ENCODE measurements at regions not wholly inside any gene's neighbourhood (a gene's known extent, or its start where the extent isn't known, plus 50 kb on each side); places are given as distances from the start of the nearest gene placed in this dataset.

DNA sequence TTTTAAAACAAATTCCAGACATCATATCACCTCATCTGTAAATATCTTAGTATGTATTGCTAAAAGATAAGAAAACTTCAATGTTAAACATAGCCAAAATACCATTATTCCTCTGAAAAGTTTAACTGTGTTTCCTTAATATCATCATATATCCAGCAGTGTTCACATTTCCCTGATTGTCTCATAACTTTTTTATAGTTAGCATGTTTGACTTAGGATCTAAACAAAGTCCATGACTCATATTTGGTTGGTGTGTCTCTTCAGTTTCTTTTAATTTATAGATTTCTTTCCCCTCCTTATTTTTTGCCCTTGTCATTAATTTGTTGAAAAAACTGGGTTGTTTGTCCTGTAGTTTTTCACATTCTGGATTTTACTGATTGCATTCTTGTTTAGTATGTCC lies 163.0 kb downstream of the RPS12 start:
- DNase-seq = no peak

DNA sequence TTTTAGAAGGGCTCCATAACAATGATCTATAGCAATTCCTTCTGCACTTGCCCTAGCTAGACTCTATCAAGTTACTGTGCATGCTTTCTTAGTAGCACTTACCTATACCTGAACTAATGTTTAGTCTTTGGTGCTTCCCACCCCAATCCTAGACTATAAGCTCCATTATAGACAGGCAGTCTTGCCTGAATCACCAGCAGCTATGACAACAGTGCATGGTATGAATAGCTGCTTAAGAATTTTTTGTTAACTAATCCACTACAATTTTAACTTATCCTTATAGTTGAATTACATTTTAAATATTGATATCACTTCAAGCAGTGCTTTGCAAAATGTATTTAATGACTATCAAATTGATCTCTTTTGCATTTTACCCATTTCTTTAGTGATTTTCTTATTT lies 164.3 kb downstream of the RPS12 start:
- DNase-seq = no peak

DNA sequence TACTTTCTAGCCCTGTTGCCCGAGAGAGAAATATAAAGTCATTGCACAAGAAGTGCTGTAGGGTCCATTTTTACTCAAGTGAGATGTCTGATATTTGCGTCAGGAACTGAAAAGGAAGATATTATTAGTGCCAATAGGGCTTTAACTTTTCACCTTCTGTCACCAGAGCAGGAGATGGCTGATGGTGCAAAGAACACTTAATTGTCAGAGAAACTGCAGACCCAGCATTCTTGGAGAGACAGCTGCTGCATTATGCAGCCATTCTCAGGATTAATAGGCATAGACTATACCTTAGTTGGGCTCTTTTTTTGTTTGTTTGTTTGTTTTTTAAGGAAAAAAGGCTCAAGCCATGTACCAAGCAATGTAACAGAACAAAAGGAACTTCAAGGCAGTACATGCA lies 179.4 kb downstream of the RPS12 start:
- no peak for DNase-seq

DNA sequence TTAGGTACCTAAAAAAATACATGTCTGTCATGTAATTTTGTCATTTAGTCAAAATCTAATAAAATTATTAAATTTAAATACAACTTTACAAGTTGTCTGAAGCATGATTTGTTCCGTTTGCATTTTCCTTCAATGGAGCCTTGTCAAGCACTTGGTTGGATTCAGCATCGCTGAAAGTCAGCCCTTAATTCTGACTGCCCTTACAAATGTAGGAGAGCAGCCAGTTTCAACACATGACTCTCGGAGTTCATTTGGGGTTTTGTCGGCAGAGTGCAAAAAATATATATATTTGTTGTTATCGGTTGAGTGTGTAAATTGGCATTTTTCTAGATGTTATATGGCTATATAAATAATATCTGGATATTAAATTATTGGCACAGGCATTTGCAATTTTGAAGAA lies 180.6 kb downstream of the RPS12 start:
- DNase-seq = no peak

DNA sequence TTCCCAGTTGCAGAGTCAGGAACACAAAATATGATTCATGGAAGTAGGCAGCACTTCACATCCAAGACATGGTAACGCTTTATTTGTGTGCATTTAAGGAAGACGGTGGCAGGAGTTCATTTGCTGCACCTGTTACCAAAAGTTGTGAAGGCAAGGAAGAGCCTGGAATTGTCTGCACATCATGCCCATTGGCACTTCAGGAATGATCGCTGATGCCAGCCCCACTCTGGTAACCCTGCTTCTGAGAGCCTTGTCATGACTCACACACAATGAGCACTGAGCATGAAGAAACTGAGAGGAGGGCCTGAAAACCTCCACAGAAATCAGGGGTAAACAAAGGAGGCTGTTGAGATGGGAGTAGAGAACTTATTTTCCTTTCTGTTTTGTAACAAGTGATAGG lies 181.1 kb downstream of the RPS12 start:
- no peak for DNase-seq

DNA sequence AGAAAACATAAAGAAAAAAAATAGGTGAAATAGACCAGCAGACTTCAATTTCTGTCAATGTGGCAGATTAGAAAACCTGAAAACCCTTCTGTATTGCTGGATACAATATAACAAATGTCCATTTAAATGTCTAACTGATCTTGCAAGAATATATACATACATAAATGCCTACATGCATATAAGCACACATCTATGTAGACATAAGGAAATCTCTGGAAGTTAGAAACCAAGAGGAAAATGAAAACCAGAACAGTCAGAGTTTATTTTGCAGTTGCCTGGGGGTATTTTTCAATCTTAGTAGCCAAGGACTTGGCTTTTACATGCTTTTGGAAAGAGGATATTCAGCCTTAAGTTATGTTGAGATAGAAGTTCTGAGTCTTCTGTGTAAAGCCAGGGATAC lies 184.0 kb downstream of the RPS12 start:
- DNase-seq = no peak

DNA sequence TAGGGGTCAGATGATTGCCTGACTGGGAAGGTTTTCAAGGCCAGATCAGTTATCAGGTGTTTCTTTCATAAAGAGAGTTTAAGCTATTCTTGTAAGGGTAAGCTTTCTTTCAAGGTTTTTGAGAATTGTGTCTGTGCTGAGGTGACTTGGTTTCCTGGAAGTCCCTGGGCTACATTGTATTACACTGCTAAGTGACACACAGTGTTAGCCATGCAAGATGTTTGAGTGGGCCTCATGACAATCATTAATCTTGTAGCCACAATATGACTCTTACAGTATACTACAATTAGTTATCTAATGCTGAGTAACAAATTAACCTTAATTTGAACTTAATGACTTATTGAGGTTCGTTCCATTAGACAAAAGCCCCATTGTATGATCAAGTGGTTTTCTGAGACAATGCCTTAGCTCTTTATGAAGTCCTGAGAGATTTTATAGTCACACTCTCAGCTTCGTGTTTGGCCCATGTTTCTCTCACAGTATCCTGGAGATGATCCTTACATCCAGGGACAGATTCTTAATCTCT lies 186.7 kb downstream of the RPS12 start:
- DNase-seq = no peak

DNA sequence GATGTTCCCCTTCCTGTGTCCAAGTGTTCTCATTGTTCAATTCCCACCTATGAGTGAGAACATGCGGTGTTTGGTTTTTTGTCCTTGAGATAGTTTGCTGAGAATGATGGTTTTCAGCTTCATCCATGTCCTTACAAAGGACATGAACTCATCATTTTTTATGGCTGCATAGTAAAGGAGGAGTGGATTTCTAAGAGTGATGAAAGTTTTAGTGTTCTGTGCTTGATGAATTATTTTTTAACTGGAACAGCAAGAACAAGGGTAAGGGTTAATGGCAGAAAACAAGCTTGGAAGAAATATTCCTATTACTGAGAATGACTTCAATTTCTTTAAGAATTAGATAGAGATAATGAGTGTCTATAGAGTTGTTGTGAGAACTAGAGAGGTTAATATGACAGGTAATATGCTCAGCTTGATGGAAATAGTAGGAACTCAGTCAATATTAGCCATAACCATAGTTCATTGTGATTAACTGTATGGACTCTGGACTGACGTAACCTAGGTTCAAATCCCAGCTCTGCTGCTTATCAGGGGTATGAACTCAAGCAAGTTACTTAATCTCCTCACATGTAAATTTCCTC lies 190.0 kb downstream of the RPS12 start:
- no peak for DNase-seq

DNA sequence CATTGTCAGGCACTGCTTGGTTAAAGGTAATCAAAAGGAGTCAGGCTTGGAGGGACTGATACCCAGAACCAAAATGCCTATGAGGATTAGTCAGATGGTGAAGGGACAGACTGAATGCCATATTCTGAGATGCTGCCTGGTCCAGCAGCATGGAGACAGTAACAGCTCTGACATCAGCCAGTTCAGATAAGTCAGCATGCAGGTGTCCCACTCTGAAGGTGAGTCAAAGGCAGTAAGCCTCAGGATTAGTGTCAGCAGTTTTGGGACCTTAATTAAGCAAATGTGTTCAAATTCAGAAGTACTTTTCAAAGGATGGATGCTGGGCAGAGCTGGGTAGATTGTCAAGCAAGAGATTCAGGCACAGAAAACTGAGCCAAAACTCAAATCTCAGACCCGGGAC lies 198.4 kb downstream of the RPS12 start:
- no peak for DNase-seq

DNA sequence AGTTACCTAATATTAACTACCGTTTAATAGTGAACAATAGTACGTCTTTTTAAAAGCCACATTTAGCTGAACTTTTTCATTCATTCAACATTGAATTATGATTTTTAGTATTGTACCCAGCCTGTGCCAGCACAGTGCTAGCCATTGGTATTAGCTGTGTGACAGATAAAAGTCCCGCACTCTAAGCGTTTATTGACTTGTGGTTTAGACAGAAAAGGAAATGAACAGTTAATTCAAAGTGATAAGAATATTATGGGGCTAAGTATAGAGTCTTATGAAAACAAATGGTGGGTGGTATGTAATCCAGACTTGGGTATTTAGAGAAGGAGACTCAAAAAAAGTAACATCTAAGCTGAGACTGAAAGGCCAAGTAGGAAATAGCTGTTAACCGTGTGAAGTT lies 202.3 kb downstream of the RPS12 start:
- no peak for DNase-seq

DNA sequence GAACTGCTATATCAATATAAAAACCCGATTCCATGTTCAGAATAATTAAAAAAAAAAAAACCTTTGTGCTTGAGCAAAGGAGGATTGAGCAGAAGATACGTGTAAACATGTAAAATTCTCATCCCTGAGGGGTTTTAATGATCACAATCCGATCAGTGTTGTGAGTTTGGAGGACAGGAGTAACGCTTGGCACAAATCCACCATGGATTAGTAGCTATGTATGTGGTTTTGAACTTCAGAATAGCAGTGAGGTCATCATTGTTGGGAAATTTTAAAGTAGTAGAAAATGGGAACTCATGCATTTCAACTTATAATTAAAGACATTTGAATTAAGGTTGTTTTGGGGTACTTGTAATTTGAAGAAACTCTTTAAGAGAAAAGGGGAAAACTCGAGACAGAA lies 203.2 kb downstream of the RPS12 start:
- DNase-seq = no peak

DNA sequence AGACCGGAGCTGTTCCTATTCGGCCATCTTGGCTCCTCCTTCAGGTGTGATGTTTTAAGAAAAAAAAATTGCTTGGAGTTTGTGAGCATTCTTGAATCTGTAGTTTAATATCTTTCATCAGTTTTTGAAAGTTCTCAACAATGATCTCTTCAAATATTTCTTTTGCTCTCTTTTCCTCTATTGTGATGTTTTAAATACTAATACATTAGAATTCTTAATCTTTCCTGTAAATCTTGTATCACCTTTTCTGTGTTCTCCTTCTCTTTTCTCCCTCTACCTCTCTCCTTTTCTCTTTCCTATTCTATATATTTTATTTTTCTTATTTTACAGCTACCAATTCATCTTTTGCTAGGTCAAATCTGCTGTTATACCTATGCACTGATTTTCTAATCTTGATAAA lies 212.3 kb downstream of the RPS12 start:
- no peak for DNase-seq

DNA sequence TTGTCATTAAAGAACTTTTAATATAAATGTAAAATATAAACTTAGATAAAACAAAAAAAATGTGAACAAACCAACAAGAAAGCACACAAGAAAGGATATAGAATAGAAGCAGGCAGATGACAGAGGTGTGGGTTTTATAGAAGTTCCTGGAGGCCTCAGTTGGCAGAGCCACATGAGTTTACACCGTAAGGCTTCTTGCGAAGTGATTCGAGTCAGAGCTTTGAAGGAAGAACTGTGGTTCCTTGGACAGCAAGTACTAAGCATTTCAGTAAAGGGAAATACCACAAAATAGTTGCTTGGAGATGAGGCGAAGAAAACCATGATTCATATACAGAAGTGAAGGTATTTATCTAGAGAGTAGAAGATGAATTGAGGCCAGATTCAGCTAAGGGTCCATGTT lies 207.9 kb upstream of the EYA4 start:
- DNase-seq = no peak

DNA sequence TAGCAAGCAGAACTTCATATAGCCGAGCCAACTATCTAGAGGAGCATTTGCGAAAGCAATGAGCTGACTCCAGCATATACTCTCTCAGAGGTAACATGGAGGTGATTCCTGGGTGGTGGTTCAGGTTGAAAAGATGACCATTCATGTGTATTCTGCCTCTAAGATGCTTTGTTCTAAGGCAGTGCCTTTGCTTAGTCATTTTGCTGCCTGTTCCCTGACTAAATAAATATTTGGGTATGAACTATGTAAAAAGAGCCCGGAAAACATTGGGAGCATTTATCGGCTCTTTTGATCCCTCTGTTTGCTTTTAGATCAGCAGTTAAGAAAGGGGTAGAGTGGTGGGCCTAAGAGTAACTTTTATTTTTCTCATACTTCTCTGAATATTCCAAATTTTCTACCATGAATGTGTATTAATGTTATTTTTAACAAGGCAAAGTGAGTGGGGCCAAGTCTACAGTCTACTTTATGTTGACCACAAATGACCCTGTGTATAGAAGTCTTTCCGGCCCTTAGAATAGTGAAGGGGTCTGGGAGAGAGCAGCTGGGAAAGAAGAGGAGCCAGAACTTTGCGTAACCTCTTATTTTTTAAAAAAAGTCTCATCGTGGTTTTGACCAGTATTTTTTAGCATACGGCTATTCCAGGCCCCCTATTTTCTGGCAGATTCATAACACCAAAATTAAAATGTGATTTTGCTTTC lies 206.5 kb upstream of the EYA4 start:
- no peak for DNase-seq

DNA sequence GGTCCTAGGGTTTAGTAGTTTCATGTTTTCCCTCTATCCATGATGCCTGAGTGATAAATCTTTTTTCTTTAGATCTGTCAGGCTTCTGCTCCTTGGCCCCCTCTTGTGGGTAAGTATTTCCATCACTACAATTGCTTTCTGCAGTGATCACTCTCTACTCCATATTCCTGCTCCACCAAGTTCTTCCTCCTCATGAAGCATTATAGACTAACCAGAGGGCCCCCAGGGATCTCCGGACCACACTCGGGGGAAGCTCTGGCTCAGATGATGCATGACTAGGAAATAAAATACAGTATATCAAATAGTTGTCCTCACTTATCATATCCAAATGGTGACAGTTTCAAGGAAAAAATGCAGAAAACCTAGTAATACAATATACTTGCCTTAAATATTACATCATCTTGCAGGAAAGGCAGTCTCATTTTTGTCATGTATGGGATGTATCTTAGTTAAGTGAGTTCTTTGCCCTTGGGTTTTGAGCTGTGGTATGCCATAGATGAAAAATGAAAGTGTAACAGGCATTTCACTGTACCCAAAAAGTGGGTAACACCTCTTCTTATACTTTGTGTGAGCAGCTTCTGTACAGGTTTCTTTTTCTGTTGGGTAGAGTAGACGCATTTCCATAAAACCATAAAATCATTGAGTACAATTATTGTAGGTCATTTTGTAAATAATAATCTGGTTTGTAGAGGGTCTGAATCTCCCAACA lies 200.9 kb upstream of the EYA4 start:
- DNase-seq = no peak

DNA sequence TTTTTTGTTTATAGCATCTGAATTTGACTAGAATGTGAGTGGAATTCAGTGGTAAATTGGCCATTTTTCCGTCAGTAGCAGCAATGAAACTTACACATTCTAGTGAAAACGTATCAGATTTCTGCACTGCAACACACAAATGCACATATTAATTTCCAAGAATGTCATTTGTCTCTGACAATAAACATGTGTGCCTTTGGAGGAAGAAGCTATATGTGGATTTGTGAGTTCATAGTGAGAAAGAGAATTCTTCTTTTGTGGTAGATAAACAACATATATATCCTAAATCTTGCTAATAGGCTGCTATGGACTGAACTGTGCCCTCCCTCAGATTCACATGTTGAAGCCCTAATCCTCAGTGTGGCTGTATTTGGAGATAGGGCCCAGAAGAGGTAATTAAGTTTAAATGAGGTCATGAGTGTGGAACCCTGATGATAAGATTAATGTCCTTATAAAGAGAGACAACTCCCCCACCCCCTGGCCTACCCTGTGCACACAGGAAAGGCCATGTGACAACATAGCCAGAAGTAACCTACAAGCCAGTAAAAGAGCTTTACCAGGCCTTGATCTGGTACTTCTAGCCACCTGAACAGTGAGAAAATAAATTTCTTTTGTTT lies 200.2 kb upstream of the EYA4 start:
- no peak for DNase-seq

DNA sequence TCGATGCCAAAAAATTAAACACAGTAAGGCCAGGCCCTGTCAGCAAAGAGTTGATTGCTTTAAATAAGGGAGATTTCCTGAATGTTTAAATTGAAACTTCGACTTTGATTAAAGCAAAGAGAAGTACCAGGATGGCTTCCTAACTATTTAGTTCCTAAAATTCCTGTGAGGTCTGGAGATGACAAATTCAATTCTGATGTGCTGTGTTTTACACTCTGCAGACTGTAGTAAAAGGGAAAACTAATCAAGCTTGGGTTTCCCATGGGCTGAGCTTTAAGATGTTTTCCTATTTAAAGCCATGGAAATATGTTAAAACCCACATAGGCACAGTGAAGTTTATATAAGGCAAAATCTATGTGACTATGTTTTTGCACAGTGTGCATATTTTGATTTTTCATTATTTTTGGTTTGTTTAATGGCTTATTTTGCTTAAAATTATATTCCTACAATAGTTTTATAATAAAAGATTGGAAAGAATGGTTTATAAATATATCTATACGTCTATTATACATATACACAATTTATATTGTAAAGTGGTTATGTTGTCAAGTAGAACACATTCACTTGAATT lies 198.5 kb upstream of the EYA4 start:
- no peak for DNase-seq

DNA sequence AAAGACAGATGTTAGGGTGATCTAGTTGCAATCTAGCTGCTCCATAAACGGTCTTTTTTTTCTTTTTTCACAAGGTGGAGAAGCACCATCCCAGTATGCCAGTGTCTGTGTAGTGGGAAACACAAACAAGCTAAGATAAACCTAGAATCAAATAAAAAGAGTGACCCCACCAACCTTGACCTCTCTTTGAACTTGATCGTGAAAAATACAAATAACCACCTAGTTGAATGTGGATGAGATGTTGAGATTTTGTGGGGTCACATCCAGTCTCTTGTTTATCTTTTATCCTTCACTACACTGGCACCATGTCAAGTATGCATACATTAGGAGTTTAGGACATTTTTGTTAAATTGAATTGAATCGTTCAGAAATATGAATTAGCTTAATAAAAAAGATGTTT lies 194.6 kb upstream of the EYA4 start:
- no peak for DNase-seq

DNA sequence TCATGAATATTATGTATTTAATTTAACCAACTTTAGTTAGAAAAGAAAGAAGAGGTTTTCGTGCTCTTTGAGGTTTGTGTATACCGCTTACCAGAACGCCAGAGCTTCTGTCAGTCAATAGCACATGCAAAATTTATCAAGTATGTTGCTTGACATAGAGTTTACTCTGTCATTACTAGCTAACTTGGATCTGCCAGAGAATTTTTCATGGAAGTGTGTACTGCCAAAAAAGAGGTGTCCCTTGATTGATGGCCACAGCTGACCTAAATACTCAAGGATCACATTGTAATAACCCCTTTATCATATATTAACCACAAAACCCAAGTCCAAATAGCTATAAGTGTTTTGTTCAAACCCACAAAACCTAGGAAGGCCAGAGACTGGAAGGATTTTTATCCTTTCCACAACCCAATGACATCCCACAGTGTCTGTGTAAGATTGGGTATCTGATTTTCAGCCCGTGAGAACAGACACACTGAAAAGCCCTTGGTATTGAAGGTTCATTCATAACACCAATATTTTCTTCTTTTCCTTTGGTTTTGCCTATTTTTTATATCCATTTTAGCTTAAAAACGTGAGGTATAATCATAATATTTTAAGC lies 194.0 kb upstream of the EYA4 start:
- DNase-seq = no peak

DNA sequence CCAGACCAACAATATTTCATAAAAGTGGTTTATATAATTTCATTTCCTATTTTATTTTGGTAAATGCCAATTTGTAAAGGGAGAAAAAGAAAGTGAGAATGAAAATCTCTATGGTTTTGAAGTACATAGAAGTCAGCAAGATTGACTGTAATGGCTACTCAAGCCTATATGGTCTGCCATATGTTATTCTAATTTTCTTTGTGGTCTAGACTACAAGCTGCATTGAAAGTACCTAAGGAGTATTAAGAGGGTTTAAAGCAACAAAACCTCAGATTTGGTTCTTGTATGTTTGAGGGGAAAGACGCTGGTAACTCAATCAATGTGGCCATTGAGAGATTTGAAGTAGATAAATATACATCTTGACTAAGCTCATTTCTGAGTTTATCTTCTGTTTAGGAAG lies 193.5 kb upstream of the EYA4 start:
- DNase-seq = peak; percentile 30

DNA sequence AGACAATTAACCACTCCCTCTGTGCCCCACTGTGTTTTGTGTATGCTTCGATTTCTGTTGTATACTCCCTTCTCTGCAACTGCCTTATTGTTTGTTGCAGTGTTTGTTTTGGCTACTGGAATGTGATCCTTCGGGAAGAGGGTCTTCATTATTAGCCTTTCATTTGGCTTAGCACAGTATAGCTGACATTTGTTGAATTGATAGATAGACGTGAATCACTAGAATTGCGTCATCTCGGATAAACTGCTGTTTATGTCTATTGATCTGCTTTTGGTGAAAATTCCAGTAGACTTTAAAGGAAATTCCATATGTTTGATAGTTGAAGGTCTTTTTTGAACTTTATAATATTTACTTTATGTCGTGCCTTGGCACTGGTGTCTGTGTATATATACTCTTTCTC lies 189.9 kb upstream of the EYA4 start:
- DNase-seq = no peak

DNA sequence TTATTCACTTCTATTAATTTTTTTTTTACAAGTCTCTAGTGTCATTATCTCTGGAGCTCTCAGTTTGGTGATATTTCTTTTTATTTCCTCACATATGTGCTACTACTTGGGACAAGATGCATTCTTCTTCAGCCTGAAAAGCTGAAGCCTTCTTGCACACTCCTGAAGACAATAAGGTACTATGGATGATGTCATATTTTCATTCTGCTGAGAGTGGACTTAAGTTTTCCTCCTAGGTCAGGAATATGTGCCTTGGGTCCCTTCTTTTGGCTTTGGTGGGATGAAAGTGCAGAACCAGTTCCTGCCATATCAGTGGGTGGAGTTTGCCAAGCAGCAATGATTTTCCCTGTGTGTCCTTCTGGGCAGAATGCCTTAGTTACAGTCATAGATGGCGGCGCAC lies 188.7 kb upstream of the EYA4 start:
- no peak for DNase-seq

DNA sequence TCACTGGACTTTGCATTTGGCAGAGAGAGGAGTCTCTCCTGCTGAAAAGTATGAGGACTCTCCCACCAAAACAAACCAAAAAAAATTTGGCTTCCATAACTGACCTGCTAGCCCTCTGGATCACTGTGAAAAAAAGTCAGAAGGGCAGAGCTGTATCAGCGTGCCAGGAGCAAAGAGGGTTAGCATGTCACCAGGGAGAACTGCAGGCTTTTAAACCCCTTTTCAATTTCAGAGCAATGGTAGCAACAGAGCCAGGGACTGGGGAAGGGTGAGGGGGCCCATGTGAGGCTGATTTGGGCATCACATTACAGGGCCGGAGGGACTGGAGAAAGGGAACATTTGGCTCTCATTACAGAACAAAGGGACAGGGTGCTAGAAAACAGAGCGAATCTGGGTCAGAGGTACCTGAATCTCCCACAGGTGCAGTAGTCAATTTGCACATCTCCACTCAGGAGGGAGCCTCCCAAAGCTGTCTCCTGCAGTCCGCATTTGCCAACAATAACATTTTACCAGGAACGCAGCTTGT lies 185.7 kb upstream of the EYA4 start:
- DNase-seq = no peak
